HepG2 (cell line): ENCODE measurements at regions not wholly inside any gene's neighbourhood (a gene's known extent, or its start where the extent isn't known, plus 50 kb on each side); places are given as distances from the start of the nearest gene placed in this dataset.

Experiments used
- GATA4 ChIP-seq: sonication (generic); IDR thresholded peaks from 2 replicates; pipeline ENCODE4 v1.6.1; 2016; ENCODE audit warnings: antibody characterized with exemption, low read depth, borderline replicate concordance
- HCFC1 ChIP-seq: fragments of 150-350 bp; IDR thresholded peaks from 2 replicates; pipeline ENCODE4 v1.6.1; 2014; ENCODE audit warnings: low read depth, low read length
- HNF1B ChIP-seq: sonication (generic); formaldehyde crosslinking; IDR thresholded peaks from 2 replicates; pipeline ENCODE4 v1.5.1; 2020; ENCODE audit warnings: mild to moderate bottlenecking, moderate library complexity, missing genetic modification reagents
- HNRNPK ChIP-seq: fragments of 200-400 bp; formaldehyde crosslinking; IDR thresholded peaks from 2 replicates; pipeline ENCODE4 v1.6.1; 2018; ENCODE audit warnings: low read length, low read depth, moderate library complexity, mild to moderate bottlenecking; ENCODE audit not compliant: poor library complexity, severe bottlenecking
- HOMEZ ChIP-seq: IDR thresholded peaks from 2 replicates; pipeline ENCODE4 v1.6.1; 2016; ENCODE audit warnings: low read depth
- HOXA5 ChIP-seq: sonication (generic); formaldehyde crosslinking; IDR thresholded peaks from 2 replicates; pipeline ENCODE4 v1.4.0; 2020; ENCODE audit warnings: missing genetic modification reagents
- ISL2 ChIP-seq: sonication (generic); formaldehyde crosslinking; IDR thresholded peaks from 2 replicates; pipeline ENCODE4 v1.5.0; 2020; ENCODE audit warnings: missing genetic modification reagents
- KAT8 ChIP-seq: IDR thresholded peaks from 2 replicates; pipeline ENCODE4 v1.6.1; 2016; ENCODE audit warnings: missing genetic modification reagents, missing compliant biosample characterization
- MIER3 ChIP-seq: IDR thresholded peaks from 2 replicates; pipeline ENCODE4 v1.6.1; 2016; ENCODE audit warnings: missing compliant biosample characterization, borderline replicate concordance
- NCOR1 ChIP-seq: fragments of 200-600 bp; sonication (generic); IDR thresholded peaks from 2 replicates; pipeline ENCODE4 v1.7.0; 2017; ENCODE audit warnings: antibody characterized with exemption, low read length, borderline replicate concordance
- PPARG ChIP-seq: conservative IDR thresholded peaks from 2 replicates; pipeline ENCODE4 v1.6.1; 2016; ENCODE audit warnings: missing biosample characterization, missing genetic modification reagents
- RAD21 ChIP-seq: fragments of 450-650 bp; formaldehyde crosslinking; IDR thresholded peaks from 2 replicates; pipeline ENCODE4 v1.5.0; 2020; ENCODE audit warnings: mild to moderate bottlenecking
- RARA ChIP-seq: IDR thresholded peaks from 2 replicates; pipeline ENCODE4 v1.6.1; 2016; ENCODE audit warnings: missing genetic modification reagents, missing compliant biosample characterization
- RBFOX2 ChIP-seq: fragments of 200-400 bp; formaldehyde crosslinking; IDR thresholded peaks from 2 replicates; pipeline ENCODE4 v1.6.1; 2017; ENCODE audit warnings: low read depth, mild to moderate bottlenecking, low read length
- SATB2 ChIP-seq: sonication (generic); formaldehyde crosslinking; IDR thresholded peaks from 2 replicates; pipeline ENCODE4 v1.5.0; 2020; ENCODE audit warnings: missing genetic modification reagents
- ZC3H13 ChIP-seq: sonication (generic); formaldehyde crosslinking; IDR thresholded peaks from 2 replicates; pipeline ENCODE4 v1.8.1; 2023; ENCODE audit warnings: mild to moderate bottlenecking, missing genetic modification reagents, moderate library complexity
- ZNF235 ChIP-seq: sonication (generic); formaldehyde crosslinking; IDR thresholded peaks from 2 replicates; pipeline ENCODE4 v1.8.1; 2023; ENCODE audit warnings: mild to moderate bottlenecking, missing genetic modification reagents, borderline replicate concordance
- ZNF260 ChIP-seq: sonication (generic); formaldehyde crosslinking; IDR thresholded peaks from 2 replicates; pipeline ENCODE4 v1.4.0; 2020; ENCODE audit warnings: missing genetic modification reagents, low read depth, mild to moderate bottlenecking, borderline replicate concordance
- ZNF614 ChIP-seq: IDR thresholded peaks from 2 replicates; pipeline ENCODE4 v1.6.1; 2018; ENCODE audit warnings: missing biosample characterization, missing genetic modification reagents, inconsistent platforms, borderline replicate concordance
- ZNF616 ChIP-seq: sonication (generic); formaldehyde crosslinking; IDR thresholded peaks from 2 replicates; pipeline ENCODE4 v1.5.0; 2020; ENCODE audit warnings: low read depth, mild to moderate bottlenecking, missing genetic modification reagents
- TF ChIP-seq, protein P1 (sequence below): sonication (generic); formaldehyde crosslinking; IDR thresholded peaks from 2 replicates; pipeline ENCODE4 v1.4.0; 2020; ENCODE audit warnings: missing genetic modification reagents, borderline replicate concordance
- TF ChIP-seq, protein P2 (sequence below): sonication (generic); formaldehyde crosslinking; conservative IDR thresholded peaks from 2 replicates; pipeline ENCODE4 v1.4.0; 2020; ENCODE audit warnings: mild to moderate bottlenecking, missing genetic modification reagents, moderate library complexity

- TF ChIP-seq HOXA5 (CRISPR knock-in tag) (no peak), HOMEZ (CRISPR knock-in tag) (peak; percentile 93), ZNF616 (CRISPR knock-in tag) (no peak), RARA (CRISPR knock-in tag) (no peak; the same call in none of the 2 replicates), ZC3H13 (no peak), GATA4 (peak; percentile 67; the same call in 1 of the 2 replicates), KAT8 (CRISPR knock-in tag) (peak; percentile 47; the same call in 1 of the 2 replicates), ZNF260 (no peak), RAD21 (CRISPR knock-in tag) (no peak), HNF1B (no peak), RBFOX2 (no peak), ZNF614 (CRISPR knock-in tag) (no peak; the same call in 1 of the 2 replicates), ISL2 (CRISPR knock-in tag) (peak; percentile 84), SATB2 (CRISPR knock-in tag) (no peak), NCOR1 (peak; percentile 56; the same call in 1 of the 2 replicates), MIER3 (peak; percentile 76; the same call in 1 of the 2 replicates), PPARG (CRISPR knock-in tag) (peak; percentile 55; the same call in 1 of the 2 replicates), ZNF235 (CRISPR knock-in tag) (no peak), HNRNPK (no peak), HCFC1 (no peak)
- TF ChIP-seq, protein P1, sequence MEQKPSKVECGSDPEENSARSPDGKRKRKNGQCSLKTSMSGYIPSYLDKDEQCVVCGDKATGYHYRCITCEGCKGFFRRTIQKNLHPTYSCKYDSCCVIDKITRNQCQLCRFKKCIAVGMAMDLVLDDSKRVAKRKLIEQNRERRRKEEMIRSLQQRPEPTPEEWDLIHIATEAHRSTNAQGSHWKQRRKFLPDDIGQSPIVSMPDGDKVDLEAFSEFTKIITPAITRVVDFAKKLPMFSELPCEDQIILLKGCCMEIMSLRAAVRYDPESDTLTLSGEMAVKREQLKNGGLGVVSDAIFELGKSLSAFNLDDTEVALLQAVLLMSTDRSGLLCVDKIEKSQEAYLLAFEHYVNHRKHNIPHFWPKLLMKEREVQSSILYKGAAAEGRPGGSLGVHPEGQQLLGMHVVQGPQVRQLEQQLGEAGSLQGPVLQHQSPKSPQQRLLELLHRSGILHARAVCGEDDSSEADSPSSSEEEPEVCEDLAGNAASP (CRISPR knock-in tag) = peak; percentile 77; the same call in 1 of the 2 replicates
- TF ChIP-seq, protein P2, sequence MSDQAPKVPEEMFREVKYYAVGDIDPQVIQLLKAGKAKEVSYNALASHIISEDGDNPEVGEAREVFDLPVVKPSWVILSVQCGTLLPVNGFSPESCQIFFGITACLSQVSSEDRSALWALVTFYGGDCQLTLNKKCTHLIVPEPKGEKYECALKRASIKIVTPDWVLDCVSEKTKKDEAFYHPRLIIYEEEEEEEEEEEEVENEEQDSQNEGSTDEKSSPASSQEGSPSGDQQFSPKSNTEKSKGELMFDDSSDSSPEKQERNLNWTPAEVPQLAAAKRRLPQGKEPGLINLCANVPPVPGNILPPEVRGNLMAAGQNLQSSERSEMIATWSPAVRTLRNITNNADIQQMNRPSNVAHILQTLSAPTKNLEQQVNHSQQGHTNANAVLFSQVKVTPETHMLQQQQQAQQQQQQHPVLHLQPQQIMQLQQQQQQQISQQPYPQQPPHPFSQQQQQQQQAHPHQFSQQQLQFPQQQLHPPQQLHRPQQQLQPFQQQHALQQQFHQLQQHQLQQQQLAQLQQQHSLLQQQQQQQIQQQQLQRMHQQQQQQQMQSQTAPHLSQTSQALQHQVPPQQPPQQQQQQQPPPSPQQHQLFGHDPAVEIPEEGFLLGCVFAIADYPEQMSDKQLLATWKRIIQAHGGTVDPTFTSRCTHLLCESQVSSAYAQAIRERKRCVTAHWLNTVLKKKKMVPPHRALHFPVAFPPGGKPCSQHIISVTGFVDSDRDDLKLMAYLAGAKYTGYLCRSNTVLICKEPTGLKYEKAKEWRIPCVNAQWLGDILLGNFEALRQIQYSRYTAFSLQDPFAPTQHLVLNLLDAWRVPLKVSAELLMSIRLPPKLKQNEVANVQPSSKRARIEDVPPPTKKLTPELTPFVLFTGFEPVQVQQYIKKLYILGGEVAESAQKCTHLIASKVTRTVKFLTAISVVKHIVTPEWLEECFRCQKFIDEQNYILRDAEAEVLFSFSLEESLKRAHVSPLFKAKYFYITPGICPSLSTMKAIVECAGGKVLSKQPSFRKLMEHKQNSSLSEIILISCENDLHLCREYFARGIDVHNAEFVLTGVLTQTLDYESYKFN (CRISPR knock-in tag) = peak; percentile 77
Observed at GRCh38 chr18:39419315-39419714, 1853.7 kb upstream of the CELF4 start (continued).
